ENCODE measurements at regions not wholly inside any gene's neighbourhood (a gene's known extent, or its start where the extent isn't known, plus 50 kb on each side); places are given as distances from the start of the nearest gene placed in this dataset.

- no peak for DNase-seq (ENCODE audit: low spot score)
Measured at GRCh38 chr3:30206051-30206450, 400.4 kb upstream of the TGFBR2 start.

GRCh38 chr3:30221619-30222018, 384.8 kb upstream of the TGFBR2 start:
- no peak for DNase-seq (ENCODE audit: low spot score)

- no peak for DNase-seq (ENCODE audit: low spot score)
Measured at GRCh38 chr3:30222441-30222840, 384.0 kb upstream of the TGFBR2 start.

- DNase-seq (ENCODE audit: low spot score), result no peak
Measured at GRCh38 chr3:30225021-30225420, 381.4 kb upstream of the TGFBR2 start.

- no peak for DNase-seq (ENCODE audit: low spot score)
Measured at GRCh38 chr3:30226601-30227151, 379.7 kb upstream of the TGFBR2 start.

GRCh38 chr3:30227571-30228301, 378.7 kb upstream of the TGFBR2 start:
- DNase-seq (ENCODE audit: low spot score), result no peak

GRCh38 chr3:30228302-30228631, 378.1 kb upstream of the TGFBR2 start:
- no peak for DNase-seq (ENCODE audit: low spot score)

GRCh38 chr3:30231277-30232141, 374.9 kb upstream of the TGFBR2 start:
- DNase-seq (ENCODE audit: low spot score), result no peak

- no peak for DNase-seq (ENCODE audit: low spot score)
Measured at GRCh38 chr3:30232142-30232541, 374.3 kb upstream of the TGFBR2 start.

GRCh38 chr3:30233913-30234646, 372.3 kb upstream of the TGFBR2 start:
- DNase-seq (ENCODE audit: low spot score), result no peak

- no peak for DNase-seq (ENCODE audit: low spot score)
Measured at GRCh38 chr3:30236011-30236410, 370.4 kb upstream of the TGFBR2 start.

GRCh38 chr3:30241721-30242120, 364.7 kb upstream of the TGFBR2 start:
- DNase-seq (ENCODE audit: low spot score), result no peak

- no peak for DNase-seq (ENCODE audit: low spot score)
Measured at GRCh38 chr3:30245858-30246622, 360.4 kb upstream of the TGFBR2 start.

GRCh38 chr3:30248423-30248822, 358.0 kb upstream of the TGFBR2 start:
- no peak for DNase-seq (ENCODE audit: low spot score)

GRCh38 chr3:30252474-30252873, 353.9 kb upstream of the TGFBR2 start:
- no peak for DNase-seq (ENCODE audit: low spot score)

GRCh38 chr3:30253832-30254231, 352.6 kb upstream of the TGFBR2 start:
- no peak for DNase-seq (ENCODE audit: low spot score)

- no peak for DNase-seq (ENCODE audit: low spot score)
Measured at GRCh38 chr3:30256474-30256873, 349.9 kb upstream of the TGFBR2 start.

GRCh38 chr3:30258426-30259392, 347.7 kb upstream of the TGFBR2 start:
- no peak for DNase-seq (ENCODE audit: low spot score)

- no peak for DNase-seq (ENCODE audit: low spot score)
Measured at GRCh38 chr3:30259730-30260129, 346.7 kb upstream of the TGFBR2 start.

GRCh38 chr3:30260762-30261161, 345.6 kb upstream of the TGFBR2 start:
- DNase-seq (ENCODE audit: low spot score), result no peak

Data from Ammon's horn (tissue), 1 donor.